ENCODE measurements at regions not wholly inside any gene's neighbourhood (a gene's known extent, or its start where the extent isn't known, plus 50 kb on each side); places are given as distances from the start of the nearest gene placed in this dataset.

GRCh38 chr11:10937385-10937771 is 79.5 kb upstream of the ZBED5 start:
- no peaks in the 10 kb centered on the region for H3K9me3 ChIP-seq (ENCODE audit: control insufficient read depth, insufficient read depth, low read length)
- no peak overlapping the region for H3K27ac ChIP-seq (ENCODE audit: low read depth, low read length)
- H3K4me3 ChIP-seq (ENCODE audit: low read depth, low read length) = no peak overlapping the region
- H3K4me1 ChIP-seq (ENCODE audit: control insufficient read depth, insufficient read depth, low read length) = peaks cover 17% of the 10 kb centered on the region
- H3K9ac ChIP-seq (ENCODE audit: low read depth, low read length) = no peak overlapping the region
- no peaks in the 10 kb centered on the region for H3K36me3 ChIP-seq (ENCODE audit: control insufficient read depth, insufficient read depth, low read length)
- H3K27me3 ChIP-seq (ENCODE audit: control insufficient read depth, insufficient read depth, low read length) = no peaks in the 10 kb centered on the region

GRCh38 chr11:10936626-10937384 is 79.0 kb upstream of the ZBED5 start:
- H3K4me1 ChIP-seq (ENCODE audit: control insufficient read depth, insufficient read depth, low read length) = peaks cover 19% of the 10 kb centered on the region
- H3K27ac ChIP-seq (ENCODE audit: low read depth, low read length) = no peak overlapping the region
- H3K27me3 ChIP-seq (ENCODE audit: control insufficient read depth, insufficient read depth, low read length) = no peaks in the 10 kb centered on the region
- H3K9me3 ChIP-seq (ENCODE audit: control insufficient read depth, insufficient read depth, low read length) = no peaks in the 10 kb centered on the region
- no peak overlapping the region for H3K4me3 ChIP-seq (ENCODE audit: low read depth, low read length)
- H3K36me3 ChIP-seq (ENCODE audit: control insufficient read depth, insufficient read depth, low read length) = no peaks in the 10 kb centered on the region
- no peak overlapping the region for H3K9ac ChIP-seq (ENCODE audit: low read depth, low read length)

GRCh38 chr11:10935015-10935559 is 77.2 kb upstream of the ZBED5 start:
- H3K4me3 ChIP-seq (ENCODE audit: low read depth, low read length) = no peak overlapping the region
- H3K4me1 ChIP-seq (ENCODE audit: control insufficient read depth, insufficient read depth, low read length) = peaks cover 19% of the 10 kb centered on the region
- H3K9ac ChIP-seq (ENCODE audit: low read depth, low read length) = no peak overlapping the region
- peaks cover 9% of the 10 kb centered on the region for H3K27me3 ChIP-seq (ENCODE audit: control insufficient read depth, insufficient read depth, low read length)
- no peaks in the 10 kb centered on the region for H3K9me3 ChIP-seq (ENCODE audit: control insufficient read depth, insufficient read depth, low read length)
- no peaks in the 10 kb centered on the region for H3K36me3 ChIP-seq (ENCODE audit: control insufficient read depth, insufficient read depth, low read length)
- H3K27ac ChIP-seq (ENCODE audit: low read depth, low read length) = no peak overlapping the region

- Histone ChIP-seq H3K4me1 (ENCODE audit: control insufficient read depth, insufficient read depth, low read length) (peaks cover 19% of the 10 kb centered on the region), H3K27me3 (ENCODE audit: control insufficient read depth, insufficient read depth, low read length) (peaks cover 16% of the 10 kb centered on the region), H3K36me3 (ENCODE audit: control insufficient read depth, insufficient read depth, low read length) (no peaks in the 10 kb centered on the region), H3K27ac (ENCODE audit: low read depth, low read length) (no peak overlapping the region), H3K4me3 (ENCODE audit: low read depth, low read length) (peak overlapping the region; percentile 88), H3K9ac (ENCODE audit: low read depth, low read length) (no peak overlapping the region), H3K9me3 (ENCODE audit: control insufficient read depth, insufficient read depth, low read length) (no peaks in the 10 kb centered on the region)
Observed at GRCh38 chr11:10934293-10934860, 76.5 kb upstream of the ZBED5 start.

- Histone ChIP-seq H3K9me3 (ENCODE audit: control insufficient read depth, insufficient read depth, low read length) (no peaks in the 10 kb centered on the region), H3K4me1 (ENCODE audit: control insufficient read depth, insufficient read depth, low read length) (peaks cover 19% of the 10 kb centered on the region), H3K27me3 (ENCODE audit: control insufficient read depth, insufficient read depth, low read length) (peaks cover 23% of the 10 kb centered on the region), H3K4me3 (ENCODE audit: low read depth, low read length) (peak overlapping the region; percentile 88), H3K36me3 (ENCODE audit: control insufficient read depth, insufficient read depth, low read length) (no peaks in the 10 kb centered on the region), H3K27ac (ENCODE audit: low read depth, low read length) (peak overlapping the region; percentile 67), H3K9ac (ENCODE audit: low read depth, low read length) (peak overlapping the region; percentile 50)
Observed at GRCh38 chr11:10933455-10934292, 75.8 kb upstream of the ZBED5 start.

- Histone ChIP-seq H3K9me3 (ENCODE audit: control insufficient read depth, insufficient read depth, low read length) (no peaks in the 10 kb centered on the region), H3K9ac (ENCODE audit: low read depth, low read length) (no peak overlapping the region), H3K4me1 (ENCODE audit: control insufficient read depth, insufficient read depth, low read length) (peaks cover 19% of the 10 kb centered on the region), H3K27me3 (ENCODE audit: control insufficient read depth, insufficient read depth, low read length) (peaks cover 25% of the 10 kb centered on the region), H3K4me3 (ENCODE audit: low read depth, low read length) (no peak overlapping the region), H3K36me3 (ENCODE audit: control insufficient read depth, insufficient read depth, low read length) (no peaks in the 10 kb centered on the region), H3K27ac (ENCODE audit: low read depth, low read length) (no peak overlapping the region)
Observed at GRCh38 chr11:10932976-10933375, 75.1 kb upstream of the ZBED5 start.

- Histone ChIP-seq H3K27me3 (ENCODE audit: control insufficient read depth, insufficient read depth, low read length) (peaks cover 25% of the 10 kb centered on the region), H3K36me3 (ENCODE audit: control insufficient read depth, insufficient read depth, low read length) (no peaks in the 10 kb centered on the region), H3K27ac (ENCODE audit: low read depth, low read length) (peak overlapping the region; percentile 61), H3K4me1 (ENCODE audit: control insufficient read depth, insufficient read depth, low read length) (peaks cover 19% of the 10 kb centered on the region), H3K4me3 (ENCODE audit: low read depth, low read length) (peak overlapping the region; percentile 78), H3K9me3 (ENCODE audit: control insufficient read depth, insufficient read depth, low read length) (no peaks in the 10 kb centered on the region), H3K9ac (ENCODE audit: low read depth, low read length) (no peak overlapping the region)
Observed at GRCh38 chr11:10931761-10932670, 74.2 kb upstream of the ZBED5 start.

GRCh38 chr11:10930972-10931760 is 73.3 kb upstream of the ZBED5 start:
- no peaks in the 10 kb centered on the region for H3K36me3 ChIP-seq (ENCODE audit: control insufficient read depth, insufficient read depth, low read length)
- H3K4me1 ChIP-seq (ENCODE audit: control insufficient read depth, insufficient read depth, low read length) = peaks cover 19% of the 10 kb centered on the region
- no peaks in the 10 kb centered on the region for H3K9me3 ChIP-seq (ENCODE audit: control insufficient read depth, insufficient read depth, low read length)
- H3K27me3 ChIP-seq (ENCODE audit: control insufficient read depth, insufficient read depth, low read length) = peaks cover 25% of the 10 kb centered on the region
- peak overlapping the region; percentile 62 for H3K9ac ChIP-seq (ENCODE audit: low read depth, low read length)
- H3K27ac ChIP-seq (ENCODE audit: low read depth, low read length) = peak overlapping the region; percentile 61
- peak overlapping the region; percentile 78 for H3K4me3 ChIP-seq (ENCODE audit: low read depth, low read length)

GRCh38 chr11:10930224-10930971 is 72.5 kb upstream of the ZBED5 start:
- H3K9me3 ChIP-seq (ENCODE audit: control insufficient read depth, insufficient read depth, low read length) = no peaks in the 10 kb centered on the region
- H3K36me3 ChIP-seq (ENCODE audit: control insufficient read depth, insufficient read depth, low read length) = no peaks in the 10 kb centered on the region
- peak overlapping the region; percentile 78 for H3K4me3 ChIP-seq (ENCODE audit: low read depth, low read length)
- peaks cover 21% of the 10 kb centered on the region for H3K4me1 ChIP-seq (ENCODE audit: control insufficient read depth, insufficient read depth, low read length)
- peak overlapping the region; percentile 62 for H3K9ac ChIP-seq (ENCODE audit: low read depth, low read length)
- peak overlapping the region; percentile 61 for H3K27ac ChIP-seq (ENCODE audit: low read depth, low read length)
- peaks cover 25% of the 10 kb centered on the region for H3K27me3 ChIP-seq (ENCODE audit: control insufficient read depth, insufficient read depth, low read length)
